ENCODE measurements at regions not wholly inside any gene's neighbourhood (a gene's known extent, or its start where the extent isn't known, plus 50 kb on each side); places are given as distances from the start of the nearest gene placed in this dataset.
"Not testable (repeated sequence)": the region's sequence is repeated elsewhere in the genome, so short reads cannot be mapped to it uniquely, and the experiment has no call there.

GRCh38 chr1:30660241-30660640 is 63.1 kb downstream of the MATN1 start:
- in situ Hi-C loops (cut with HindIII; ENCODE audit: low sequenced_read_pairs), result no loop called here
- H3K4me3 ChIP-seq (ENCODE audit: low read depth, low read length), result no peak overlapping the region
- TF ChIP-seq, protein P1, sequence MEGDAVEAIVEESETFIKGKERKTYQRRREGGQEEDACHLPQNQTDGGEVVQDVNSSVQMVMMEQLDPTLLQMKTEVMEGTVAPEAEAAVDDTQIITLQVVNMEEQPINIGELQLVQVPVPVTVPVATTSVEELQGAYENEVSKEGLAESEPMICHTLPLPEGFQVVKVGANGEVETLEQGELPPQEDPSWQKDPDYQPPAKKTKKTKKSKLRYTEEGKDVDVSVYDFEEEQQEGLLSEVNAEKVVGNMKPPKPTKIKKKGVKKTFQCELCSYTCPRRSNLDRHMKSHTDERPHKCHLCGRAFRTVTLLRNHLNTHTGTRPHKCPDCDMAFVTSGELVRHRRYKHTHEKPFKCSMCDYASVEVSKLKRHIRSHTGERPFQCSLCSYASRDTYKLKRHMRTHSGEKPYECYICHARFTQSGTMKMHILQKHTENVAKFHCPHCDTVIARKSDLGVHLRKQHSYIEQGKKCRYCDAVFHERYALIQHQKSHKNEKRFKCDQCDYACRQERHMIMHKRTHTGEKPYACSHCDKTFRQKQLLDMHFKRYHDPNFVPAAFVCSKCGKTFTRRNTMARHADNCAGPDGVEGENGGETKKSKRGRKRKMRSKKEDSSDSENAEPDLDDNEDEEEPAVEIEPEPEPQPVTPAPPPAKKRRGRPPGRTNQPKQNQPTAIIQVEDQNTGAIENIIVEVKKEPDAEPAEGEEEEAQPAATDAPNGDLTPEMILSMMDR (IDR thresholded peaks at IDR 0.05; ENCODE audit: low read depth, low read length, missing control alignments), result no peak
- no peak for DNase-seq (ENCODE audit: low read depth)

GRCh38 chr1:30659702-30660101 is 63.7 kb downstream of the MATN1 start:
- no peak overlapping the region for H3K4me3 ChIP-seq (ENCODE audit: low read depth, low read length)
- in situ Hi-C loops (cut with HindIII; ENCODE audit: low sequenced_read_pairs), result no loop called here
- TF ChIP-seq, protein P1 (IDR thresholded peaks at IDR 0.05; ENCODE audit: low read depth, low read length, missing control alignments), result no peak
- no peak for DNase-seq (ENCODE audit: low read depth)

- in situ Hi-C loops (cut with HindIII; ENCODE audit: low sequenced_read_pairs); H3K4me3 ChIP-seq (ENCODE audit: low read depth, low read length); DNase-seq (ENCODE audit: low read depth): not testable (repeated sequence)
Measured at GRCh38 chr1:30658375-30658774, 65.0 kb downstream of the MATN1 start.

DNA sequence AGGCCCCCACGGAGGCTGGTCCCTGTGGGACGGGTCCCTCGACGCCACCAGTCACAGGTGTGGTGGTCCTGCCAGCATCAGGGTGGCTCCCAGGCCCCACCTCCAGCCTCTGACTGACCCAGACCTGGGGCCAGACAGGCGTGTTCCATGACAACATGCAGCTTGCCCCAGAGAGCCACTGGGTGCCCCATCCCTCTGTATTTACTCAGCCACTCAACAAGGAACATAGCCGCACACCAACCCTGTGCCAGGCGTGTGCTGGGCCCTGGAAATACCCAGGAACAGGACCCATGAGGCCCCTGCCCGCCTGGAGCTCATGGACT is 65.4 kb downstream of the MATN1 start:
- TF ChIP-seq, protein P1 (IDR thresholded peaks at IDR 0.05; ENCODE audit: low read depth, low read length, missing control alignments), result no peak
- no peak overlapping the region for H3K4me3 ChIP-seq (ENCODE audit: low read depth, low read length)
- in situ Hi-C loops (cut with HindIII; ENCODE audit: low sequenced_read_pairs), result no loop called here
- no peak for DNase-seq (ENCODE audit: low read depth)

DNA sequence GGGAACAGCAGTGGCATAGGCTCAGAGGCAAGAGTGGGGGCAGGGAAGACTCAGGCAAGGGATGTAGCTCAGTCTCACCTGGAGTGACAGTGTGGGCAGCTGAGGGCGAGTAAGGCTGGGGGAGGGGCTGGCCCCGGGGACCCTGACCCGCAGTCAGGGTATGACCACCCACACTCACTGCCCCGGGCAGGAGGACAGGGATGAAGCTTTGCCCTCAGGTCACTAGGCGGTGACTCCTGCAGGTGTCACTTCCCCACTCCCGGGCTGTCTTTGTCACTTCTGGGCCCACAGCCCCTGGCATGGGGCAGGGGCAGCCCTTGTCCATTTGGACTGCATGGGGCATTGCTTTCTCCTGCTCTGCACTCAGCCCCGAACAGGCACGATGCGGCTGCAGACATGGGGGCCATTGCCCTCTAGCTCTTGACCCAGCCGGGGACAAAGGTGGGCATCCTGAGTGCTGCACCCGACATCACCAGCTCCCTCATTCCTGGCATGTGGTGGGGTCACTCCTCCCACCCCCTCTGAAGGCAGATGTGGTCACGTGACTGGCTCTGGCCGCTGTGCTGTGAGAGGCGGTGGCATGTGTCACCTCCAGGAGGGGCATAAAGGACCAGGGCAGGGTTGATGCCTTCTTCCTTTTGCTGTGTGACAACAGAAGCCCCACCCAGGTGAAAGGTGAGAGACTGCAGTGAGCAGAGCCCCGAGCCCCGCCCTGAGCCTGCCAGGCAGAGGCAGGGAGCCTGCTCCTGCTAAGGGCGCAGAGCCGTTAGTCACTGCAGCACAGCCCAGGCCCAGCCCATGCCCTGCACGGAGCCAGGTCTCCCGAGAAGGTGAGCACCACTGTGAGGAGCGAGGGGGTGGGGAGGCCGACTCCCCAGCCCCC is 66.0 kb downstream of the MATN1 start:
- no peak overlapping the region for H3K4me3 ChIP-seq (ENCODE audit: low read depth, low read length)
- DNase-seq (ENCODE audit: low read depth), result no peak
- in situ Hi-C loops (cut with HindIII; ENCODE audit: low sequenced_read_pairs), result no loop called here
- TF ChIP-seq, protein P1 (IDR thresholded peaks at IDR 0.05; ENCODE audit: low read depth, low read length, missing control alignments), result no peak

GRCh38 chr1:30656171-30656940 is 67.0 kb downstream of the MATN1 start:
- no peak for DNase-seq (ENCODE audit: low read depth)
- in situ Hi-C loops (cut with HindIII; ENCODE audit: low sequenced_read_pairs), result no loop called here
- no peak overlapping the region for H3K4me3 ChIP-seq (ENCODE audit: low read depth, low read length)
- TF ChIP-seq, protein P1 (IDR thresholded peaks at IDR 0.05; ENCODE audit: low read depth, low read length, missing control alignments), result no peak

GRCh38 chr1:30655672-30656071 is 67.7 kb downstream of the MATN1 start:
- TF ChIP-seq, protein P1 (IDR thresholded peaks at IDR 0.05; ENCODE audit: low read depth, low read length, missing control alignments), result no peak
- in situ Hi-C loops (cut with HindIII; ENCODE audit: low sequenced_read_pairs), result no loop called here
- no peak overlapping the region for H3K4me3 ChIP-seq (ENCODE audit: low read depth, low read length)
- DNase-seq (ENCODE audit: low read depth), result no peak
